ENCODE measurements at regions not wholly inside any gene's neighbourhood (a gene's known extent, or its start where the extent isn't known, plus 50 kb on each side); places are given as distances from the start of the nearest gene placed in this dataset.

DNA sequence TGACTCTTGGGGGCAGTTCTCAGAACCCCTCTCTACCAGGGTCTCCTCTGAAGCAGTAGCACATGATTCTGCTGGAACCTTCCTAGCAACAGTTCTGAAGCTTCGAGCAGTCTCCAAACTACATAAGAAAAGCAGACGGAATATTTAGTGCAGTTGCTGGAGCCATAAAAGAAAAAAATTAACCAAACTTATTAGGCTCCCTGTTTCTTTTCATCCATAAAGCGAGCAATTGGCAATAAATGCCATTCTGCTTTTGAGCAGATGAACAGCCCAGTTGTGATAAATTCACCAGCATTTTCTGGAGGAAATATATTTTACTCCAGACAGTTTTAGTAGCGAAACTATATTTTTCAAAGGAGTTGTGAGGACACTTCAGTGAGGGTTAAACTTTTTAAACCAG lies 250.1 kb upstream of the BOD1L1 start (continued):
- TF ChIP-seq, protein P1, sequence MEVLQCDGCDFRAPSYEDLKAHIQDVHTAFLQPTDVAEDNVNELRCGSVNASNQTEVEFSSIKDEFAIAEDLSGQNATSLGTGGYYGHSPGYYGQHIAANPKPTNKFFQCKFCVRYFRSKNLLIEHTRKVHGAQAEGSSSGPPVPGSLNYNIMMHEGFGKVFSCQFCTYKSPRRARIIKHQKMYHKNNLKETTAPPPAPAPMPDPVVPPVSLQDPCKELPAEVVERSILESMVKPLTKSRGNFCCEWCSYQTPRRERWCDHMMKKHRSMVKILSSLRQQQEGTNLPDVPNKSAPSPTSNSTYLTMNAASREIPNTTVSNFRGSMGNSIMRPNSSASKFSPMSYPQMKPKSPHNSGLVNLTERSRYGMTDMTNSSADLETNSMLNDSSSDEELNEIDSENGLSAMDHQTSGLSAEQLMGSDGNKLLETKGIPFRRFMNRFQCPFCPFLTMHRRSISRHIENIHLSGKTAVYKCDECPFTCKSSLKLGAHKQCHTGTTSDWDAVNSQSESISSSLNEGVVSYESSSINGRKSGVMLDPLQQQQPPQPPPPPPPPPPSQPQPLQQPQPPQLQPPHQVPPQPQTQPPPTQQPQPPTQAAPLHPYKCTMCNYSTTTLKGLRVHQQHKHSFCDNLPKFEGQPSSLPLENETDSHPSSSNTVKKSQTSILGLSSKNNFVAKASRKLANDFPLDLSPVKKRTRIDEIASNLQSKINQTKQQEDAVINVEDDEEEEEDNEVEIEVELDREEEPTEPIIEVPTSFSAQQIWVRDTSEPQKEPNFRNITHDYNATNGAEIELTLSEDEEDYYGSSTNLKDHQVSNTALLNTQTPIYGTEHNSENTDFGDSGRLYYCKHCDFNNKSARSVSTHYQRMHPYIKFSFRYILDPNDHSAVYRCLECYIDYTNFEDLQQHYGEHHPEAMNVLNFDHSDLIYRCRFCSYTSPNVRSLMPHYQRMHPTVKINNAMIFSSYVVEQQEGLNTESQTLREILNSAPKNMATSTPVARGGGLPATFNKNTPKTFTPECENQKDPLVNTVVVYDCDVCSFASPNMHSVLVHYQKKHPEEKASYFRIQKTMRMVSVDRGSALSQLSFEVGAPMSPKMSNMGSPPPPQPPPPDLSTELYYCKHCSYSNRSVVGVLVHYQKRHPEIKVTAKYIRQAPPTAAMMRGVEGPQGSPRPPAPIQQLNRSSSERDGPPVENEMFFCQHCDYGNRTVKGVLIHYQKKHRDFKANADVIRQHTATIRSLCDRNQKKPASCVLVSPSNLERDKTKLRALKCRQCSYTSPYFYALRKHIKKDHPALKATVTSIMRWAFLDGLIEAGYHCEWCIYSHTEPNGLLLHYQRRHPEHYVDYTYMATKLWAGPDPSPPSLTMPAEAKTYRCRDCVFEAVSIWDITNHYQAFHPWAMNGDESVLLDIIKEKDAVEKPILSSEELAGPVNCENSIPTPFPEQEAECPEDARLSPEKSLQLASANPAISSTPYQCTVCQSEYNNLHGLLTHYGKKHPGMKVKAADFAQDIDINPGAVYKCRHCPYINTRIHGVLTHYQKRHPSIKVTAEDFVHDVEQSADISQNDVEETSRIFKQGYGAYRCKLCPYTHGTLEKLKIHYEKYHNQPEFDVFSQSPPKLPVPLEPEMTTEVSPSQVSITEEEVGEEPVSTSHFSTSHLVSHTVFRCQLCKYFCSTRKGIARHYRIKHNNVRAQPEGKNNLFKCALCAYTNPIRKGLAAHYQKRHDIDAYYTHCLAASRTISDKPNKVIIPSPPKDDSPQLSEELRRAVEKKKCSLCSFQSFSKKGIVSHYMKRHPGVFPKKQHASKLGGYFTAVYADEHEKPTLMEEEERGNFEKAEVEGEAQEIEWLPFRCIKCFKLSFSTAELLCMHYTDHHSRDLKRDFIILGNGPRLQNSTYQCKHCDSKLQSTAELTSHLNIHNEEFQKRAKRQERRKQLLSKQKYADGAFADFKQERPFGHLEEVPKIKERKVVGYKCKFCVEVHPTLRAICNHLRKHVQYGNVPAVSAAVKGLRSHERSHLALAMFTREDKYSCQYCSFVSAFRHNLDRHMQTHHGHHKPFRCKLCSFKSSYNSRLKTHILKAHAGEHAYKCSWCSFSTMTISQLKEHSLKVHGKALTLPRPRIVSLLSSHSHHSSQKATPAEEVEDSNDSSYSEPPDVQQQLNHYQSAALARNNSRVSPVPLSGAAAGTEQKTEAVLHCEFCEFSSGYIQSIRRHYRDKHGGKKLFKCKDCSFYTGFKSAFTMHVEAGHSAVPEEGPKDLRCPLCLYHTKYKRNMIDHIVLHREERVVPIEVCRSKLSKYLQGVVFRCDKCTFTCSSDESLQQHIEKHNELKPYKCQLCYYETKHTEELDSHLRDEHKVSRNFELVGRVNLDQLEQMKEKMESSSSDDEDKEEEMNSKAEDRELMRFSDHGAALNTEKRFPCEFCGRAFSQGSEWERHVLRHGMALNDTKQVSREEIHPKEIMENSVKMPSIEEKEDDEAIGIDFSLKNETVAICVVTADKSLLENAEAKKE (CRISPR knock-in tag; IDR thresholded peaks at IDR 0.05), result no peak
- no peak for TF ChIP-seq NANOG (IDR thresholded peaks at IDR 0.05; ENCODE audit: borderline replicate concordance)
- TF ChIP-seq EZH2 (IDR thresholded peaks at IDR 0.05; ENCODE audit: low read depth, unreplicated experiment), result no peak

DNA sequence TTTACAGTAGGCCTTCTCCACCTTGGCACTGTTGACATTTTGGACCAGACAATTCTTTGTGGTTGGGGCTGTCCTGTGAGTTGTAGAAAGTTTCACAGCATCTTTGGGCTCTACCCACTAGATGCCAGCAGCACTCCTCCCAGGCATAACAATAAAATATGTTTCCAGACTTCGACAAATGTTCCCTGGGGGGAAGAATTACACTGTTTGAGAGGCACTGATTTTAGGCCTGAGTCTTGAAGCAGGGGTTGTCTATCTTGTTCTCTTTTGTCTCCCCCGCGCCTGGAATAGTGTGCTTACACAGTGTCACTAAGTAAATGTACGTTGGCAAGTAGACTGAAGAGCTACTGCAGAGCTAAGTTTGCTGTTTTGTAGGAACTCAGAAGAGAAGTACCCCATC lies 254.4 kb upstream of the BOD1L1 start:
- 0 out of 2 replicates have a peak, but pooled peaks cover 11% of the 10 kb centered on the region for H3K9me2 ChIP-seq (ENCODE audit: insufficient read depth)
- no peak overlapping the region for H2AFZ ChIP-seq
- TF ChIP-seq JUNB (IDR thresholded peaks at IDR 0.05; ENCODE audit: unreplicated experiment), result no peak
- TF ChIP-seq, protein P2, sequence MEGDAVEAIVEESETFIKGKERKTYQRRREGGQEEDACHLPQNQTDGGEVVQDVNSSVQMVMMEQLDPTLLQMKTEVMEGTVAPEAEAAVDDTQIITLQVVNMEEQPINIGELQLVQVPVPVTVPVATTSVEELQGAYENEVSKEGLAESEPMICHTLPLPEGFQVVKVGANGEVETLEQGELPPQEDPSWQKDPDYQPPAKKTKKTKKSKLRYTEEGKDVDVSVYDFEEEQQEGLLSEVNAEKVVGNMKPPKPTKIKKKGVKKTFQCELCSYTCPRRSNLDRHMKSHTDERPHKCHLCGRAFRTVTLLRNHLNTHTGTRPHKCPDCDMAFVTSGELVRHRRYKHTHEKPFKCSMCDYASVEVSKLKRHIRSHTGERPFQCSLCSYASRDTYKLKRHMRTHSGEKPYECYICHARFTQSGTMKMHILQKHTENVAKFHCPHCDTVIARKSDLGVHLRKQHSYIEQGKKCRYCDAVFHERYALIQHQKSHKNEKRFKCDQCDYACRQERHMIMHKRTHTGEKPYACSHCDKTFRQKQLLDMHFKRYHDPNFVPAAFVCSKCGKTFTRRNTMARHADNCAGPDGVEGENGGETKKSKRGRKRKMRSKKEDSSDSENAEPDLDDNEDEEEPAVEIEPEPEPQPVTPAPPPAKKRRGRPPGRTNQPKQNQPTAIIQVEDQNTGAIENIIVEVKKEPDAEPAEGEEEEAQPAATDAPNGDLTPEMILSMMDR (conservative IDR thresholded peaks at IDR 0.05; ENCODE audit: low read depth in 2 of 2), result 0 out of 4 replicates have a peak, but pooled peaks of 1 of the 2 experiments have one; percentile 7
- H3K36me3 Mint-ChIP-seq (ENCODE audit: low read depth), result no peaks in the 10 kb centered on the region
- H3K4me1 ChIP-seq (ENCODE audit: insufficient read depth), result no peaks in the 10 kb centered on the region
- H3K36me3 ChIP-seq (ENCODE audit: insufficient read depth), result no peaks in the 10 kb centered on the region
- no peak overlapping the region for H3K4me3 Mint-ChIP-seq
- ATAC-seq (no peak), DNase-seq (ENCODE audit: low spot score) (no peak)
- no peaks in the 10 kb centered on the region for H3K79me2 ChIP-seq (replicated peaks; ENCODE audit: insufficient read depth)
- H4K20me1 ChIP-seq (replicated peaks; ENCODE audit: insufficient read depth), result no peaks in the 10 kb centered on the region
- H3K27ac ChIP-seq (ENCODE audit: low read depth), result no peak overlapping the region
- no peaks in the 10 kb centered on the region for H3F3A ChIP-seq (replicated peaks; ENCODE audit: low read depth)
- no peaks in the 10 kb centered on the region for H3K9me3 Mint-ChIP-seq
- no peak overlapping the region for H3K4me3 ChIP-seq
- H3K4me2 ChIP-seq, result no peak overlapping the region
- peaks cover 2% of the 10 kb centered on the region for H3K27me3 Mint-ChIP-seq (ENCODE audit: insufficient read depth, low read depth, poor library complexity)
- H3K27ac Mint-ChIP-seq, result no peak overlapping the region
- H3K4me1 Mint-ChIP-seq, result no peaks in the 10 kb centered on the region
- H3K27me3 ChIP-seq (ENCODE audit: insufficient read depth), result no peaks in the 10 kb centered on the region

Measured in GM23338 (cell line).